ENCODE measurements at regions not wholly inside any gene's neighbourhood (a gene's known extent, or its start where the extent isn't known, plus 50 kb on each side); places are given as distances from the start of the nearest gene placed in this dataset.

GRCh38 chr6:113052506-113052905 is 705.4 kb downstream of the RFPL4B start:
- TF ChIP-seq CTCF (IDR thresholded peaks at IDR 0.05; ENCODE audit: low read depth, low read length, missing input control) (no peak), GABPA (IDR thresholded peaks at IDR 0.05 in 1 of 2, conservative IDR thresholded peaks at IDR 0.05 in 1 of 2) (no peak), HNF4A (conservative IDR thresholded peaks at IDR 0.05) (no peak), MAX (IDR thresholded peaks at IDR 0.05) (no peak), ATF3 (IDR thresholded peaks at IDR 0.05) (no peak), RAD21 (IDR thresholded peaks at IDR 0.05) (no peak), TAF1 (conservative IDR thresholded peaks at IDR 0.05) (no peak), RXRA (IDR thresholded peaks at IDR 0.05) (no peak)
- TF ChIP-seq, protein P1, sequence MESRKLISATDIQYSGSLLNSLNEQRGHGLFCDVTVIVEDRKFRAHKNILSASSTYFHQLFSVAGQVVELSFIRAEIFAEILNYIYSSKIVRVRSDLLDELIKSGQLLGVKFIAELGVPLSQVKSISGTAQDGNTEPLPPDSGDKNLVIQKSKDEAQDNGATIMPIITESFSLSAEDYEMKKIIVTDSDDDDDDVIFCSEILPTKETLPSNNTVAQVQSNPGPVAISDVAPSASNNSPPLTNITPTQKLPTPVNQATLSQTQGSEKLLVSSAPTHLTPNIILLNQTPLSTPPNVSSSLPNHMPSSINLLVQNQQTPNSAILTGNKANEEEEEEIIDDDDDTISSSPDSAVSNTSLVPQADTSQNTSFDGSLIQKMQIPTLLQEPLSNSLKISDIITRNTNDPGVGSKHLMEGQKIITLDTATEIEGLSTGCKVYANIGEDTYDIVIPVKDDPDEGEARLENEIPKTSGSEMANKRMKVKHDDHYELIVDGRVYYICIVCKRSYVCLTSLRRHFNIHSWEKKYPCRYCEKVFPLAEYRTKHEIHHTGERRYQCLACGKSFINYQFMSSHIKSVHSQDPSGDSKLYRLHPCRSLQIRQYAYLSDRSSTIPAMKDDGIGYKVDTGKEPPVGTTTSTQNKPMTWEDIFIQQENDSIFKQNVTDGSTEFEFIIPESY (IDR thresholded peaks at IDR 0.05) = no peak
